ENCODE measurements at regions not wholly inside any gene's neighbourhood (a gene's known extent, or its start where the extent isn't known, plus 50 kb on each side); places are given as distances from the start of the nearest gene placed in this dataset.

- H3K4me3 Mint-ChIP-seq: no peak overlapping the region
- no peaks in the 10 kb centered on the region for H3K23me2 ChIP-seq (ENCODE audit: insufficient read length, low read depth, low read length, poor library complexity, severe bottlenecking)
- no peak for DNase-seq
- no peak overlapping the region for H3K27ac Mint-ChIP-seq
- H3K27ac ChIP-seq (ENCODE audit: insufficient read length, low read depth, low read length): no peak overlapping the region
- no peak overlapping the region for H3K23ac ChIP-seq (ENCODE audit: insufficient read length, low read depth, low read length)
- H2BK20ac ChIP-seq (ENCODE audit: low read depth, low read length, poor library complexity, severe bottlenecking): no peak overlapping the region
- H3K4me2 ChIP-seq (ENCODE audit: insufficient read depth, insufficient read length, low read length): no peak overlapping the region
- H3K4ac ChIP-seq (ENCODE audit: low read depth, low read length): no peak overlapping the region
- no peak overlapping the region for H3K56ac ChIP-seq (ENCODE audit: insufficient read length, low read depth, low read length)
- H3K9me3 ChIP-seq (ENCODE audit: control insufficient read depth, low read depth, low read length): no peaks in the 10 kb centered on the region
- no peak overlapping the region for H2BK15ac ChIP-seq (ENCODE audit: low read depth, low read length)
- H3K4me1 ChIP-seq (ENCODE audit: insufficient read depth, low read length): no peaks in the 10 kb centered on the region
- H4K20me1 ChIP-seq (ENCODE audit: control insufficient read depth, insufficient read depth, insufficient read length): no peaks in the 10 kb centered on the region
- H2AK5ac ChIP-seq (ENCODE audit: insufficient read length, low read length): no peak overlapping the region
- no peak for TF ChIP-seq CTCF (conservative IDR thresholded peaks at IDR 0.05)
- no peak overlapping the region for H4K8ac ChIP-seq (replicated peaks; ENCODE audit: insufficient read length, low read depth, low read length)
- WGBS (ENCODE audit: extremely low coverage, insufficient read length, low lambda C conversion rate): no CpG with 5 or more reads among the region's 7 CpGs
- H3K27me3 Mint-ChIP-seq (ENCODE audit: low read depth): no peaks in the 10 kb centered on the region
- H2AFZ ChIP-seq (ENCODE audit: low read length): no peak overlapping the region
- no peak overlapping the region for H2BK12ac ChIP-seq (ENCODE audit: insufficient read length, low read depth, low read length)
- peaks cover 0 to 7% (median 0%) of the 10 kb centered on the region in 3 experiments; a peak in 2 of 7 replicates for H3K36me3 Mint-ChIP-seq (ENCODE audit: insufficient read depth in 1 of 3, low read depth in 3 of 3)
- no peak overlapping the region for H4K91ac ChIP-seq (ENCODE audit: insufficient read length, low read depth, low read length)
- H3K18ac ChIP-seq (ENCODE audit: insufficient read length, low read depth, low read length): no peak overlapping the region
- no peak overlapping the region for H4K5ac ChIP-seq (ENCODE audit: insufficient read length, low read depth, low read length)
- H3K4me1 Mint-ChIP-seq: 0 out of 4 replicates have a peak, but pooled peaks cover 0 to 2% of the 10 kb centered on the region in 2 experiments
- H3K27me3 ChIP-seq (ENCODE audit: insufficient read depth, low read length): no peaks in the 10 kb centered on the region
- H3K9ac ChIP-seq (ENCODE audit: extremely low read depth, insufficient read length, low read length): no peak overlapping the region
- no peak overlapping the region for H2BK120ac ChIP-seq (ENCODE audit: low read depth, low read length, poor library complexity, severe bottlenecking)
- no peak overlapping the region for H2BK5ac ChIP-seq (ENCODE audit: insufficient read length, low read length)
- no peaks in the 10 kb centered on the region for H3K79me1 ChIP-seq (ENCODE audit: insufficient read depth, low read depth, low read length, poor library complexity, severe bottlenecking)
- H3K9me3 Mint-ChIP-seq: peaks cover 0 to 11% of the 10 kb centered on the region in 2 experiments; a peak in 4 of 5 replicates
- H3K14ac ChIP-seq (ENCODE audit: insufficient read depth, low read length): no peak overlapping the region
- H3K79me2 ChIP-seq (ENCODE audit: insufficient read depth, low read length): no peaks in the 10 kb centered on the region
- H3T11ph ChIP-seq (ENCODE audit: low read length): no peak overlapping the region
Measured at GRCh38 chr17:63305857-63306256, 140.2 kb downstream of the CYB561 start.
